Astrocyte (in vitro differentiated cells and primary cell): ENCODE measurements at regions not wholly inside any gene's neighbourhood (a gene's known extent, or its start where the extent isn't known, plus 50 kb on each side); places are given as distances from the start of the nearest gene placed in this dataset.

ENCODE experiments used
- EZH2 ChIP-seq: IDR thresholded peaks from 2 replicates; pipeline ENCODE4 v1.6.1; 2012; ENCODE audit warnings: mild to moderate bottlenecking, low read length, inconsistent platforms; ENCODE audit not compliant: insufficient read depth
- TF ChIP-seq, protein P1 (sequence below): IDR thresholded peaks from 2 replicates; pipeline ENCODE4 v1.5.1; 2011; ENCODE audit warnings: low read depth, mild to moderate bottlenecking, inconsistent platforms, low read length, moderate library complexity; ENCODE audit not compliant: insufficient read depth

- TF ChIP-seq EZH2, result no peak
- TF ChIP-seq, protein P1, sequence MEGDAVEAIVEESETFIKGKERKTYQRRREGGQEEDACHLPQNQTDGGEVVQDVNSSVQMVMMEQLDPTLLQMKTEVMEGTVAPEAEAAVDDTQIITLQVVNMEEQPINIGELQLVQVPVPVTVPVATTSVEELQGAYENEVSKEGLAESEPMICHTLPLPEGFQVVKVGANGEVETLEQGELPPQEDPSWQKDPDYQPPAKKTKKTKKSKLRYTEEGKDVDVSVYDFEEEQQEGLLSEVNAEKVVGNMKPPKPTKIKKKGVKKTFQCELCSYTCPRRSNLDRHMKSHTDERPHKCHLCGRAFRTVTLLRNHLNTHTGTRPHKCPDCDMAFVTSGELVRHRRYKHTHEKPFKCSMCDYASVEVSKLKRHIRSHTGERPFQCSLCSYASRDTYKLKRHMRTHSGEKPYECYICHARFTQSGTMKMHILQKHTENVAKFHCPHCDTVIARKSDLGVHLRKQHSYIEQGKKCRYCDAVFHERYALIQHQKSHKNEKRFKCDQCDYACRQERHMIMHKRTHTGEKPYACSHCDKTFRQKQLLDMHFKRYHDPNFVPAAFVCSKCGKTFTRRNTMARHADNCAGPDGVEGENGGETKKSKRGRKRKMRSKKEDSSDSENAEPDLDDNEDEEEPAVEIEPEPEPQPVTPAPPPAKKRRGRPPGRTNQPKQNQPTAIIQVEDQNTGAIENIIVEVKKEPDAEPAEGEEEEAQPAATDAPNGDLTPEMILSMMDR, result no peak
These were observed 375.8 kb downstream of the GADD45G start for GRCh38 chr9:89980600-89980999.
